Epithelial cell of esophagus (primary cell): ENCODE measurements at regions not wholly inside any gene's neighbourhood (a gene's known extent, or its start where the extent isn't known, plus 50 kb on each side); places are given as distances from the start of the nearest gene placed in this dataset.
"Not testable (repeated sequence)": the region's sequence is repeated elsewhere in the genome, so short reads cannot be mapped to it uniquely, and the experiment has no call there.

Experiments
- DNase-seq: peaks from one replicate; pipeline ENCODE4 v3.0.0; 2010; ENCODE audit warnings: low read depth
- H3K4me3 ChIP-seq: 2 replicates; pipeline ENCODE4 v1.5.1; 2011; ENCODE audit warnings: mild to moderate bottlenecking, low read length, control low read depth
- TF ChIP-seq, protein P1 (sequence below): IDR thresholded peaks from 2 replicates; pipeline ENCODE4 v1.5.1; 2011; ENCODE audit warnings: low read depth, mild to moderate bottlenecking, low read length, control low read depth, inconsistent platforms; ENCODE audit not compliant: insufficient read depth; ENCODE audit errors: missing control alignments

DNA sequence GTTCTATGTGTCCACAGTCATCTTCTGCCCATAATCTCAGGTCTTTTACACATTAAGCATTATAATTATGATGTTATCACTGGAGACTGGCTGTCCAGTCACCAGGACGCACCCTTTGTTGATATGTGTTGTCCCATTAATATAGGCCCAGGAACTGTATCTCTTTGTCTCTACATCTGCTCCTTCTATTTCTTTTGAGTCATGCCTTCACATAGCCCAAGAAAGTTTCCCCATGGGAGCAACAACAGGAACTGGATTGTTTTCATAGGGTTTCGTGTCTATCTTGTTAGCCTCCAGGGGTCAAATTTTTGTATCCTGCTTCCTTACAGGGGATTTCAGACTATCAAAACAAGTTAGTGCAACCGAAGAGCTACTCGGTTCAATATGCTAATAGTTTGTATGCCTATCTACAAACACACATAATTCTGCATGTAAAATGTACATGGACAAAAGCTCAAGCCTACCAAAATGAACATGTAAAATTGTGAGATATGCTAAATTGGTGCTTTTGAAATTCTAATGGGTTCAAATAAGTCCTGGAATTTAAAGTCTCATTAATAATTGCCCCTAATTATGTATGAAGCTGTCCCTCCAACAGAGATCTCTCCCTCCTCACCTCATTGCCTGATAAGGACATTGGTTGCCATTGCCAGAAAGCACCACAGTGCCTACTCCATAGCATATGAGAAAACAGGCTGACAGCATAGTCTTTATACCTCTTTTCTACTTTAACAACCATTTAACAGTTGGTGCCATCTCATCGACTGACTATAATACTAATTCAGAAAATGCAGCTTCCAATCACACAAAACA lies 99.8 kb upstream of the DIO2 start:
- no peak overlapping the region for H3K4me3 ChIP-seq
- TF ChIP-seq, protein P1, sequence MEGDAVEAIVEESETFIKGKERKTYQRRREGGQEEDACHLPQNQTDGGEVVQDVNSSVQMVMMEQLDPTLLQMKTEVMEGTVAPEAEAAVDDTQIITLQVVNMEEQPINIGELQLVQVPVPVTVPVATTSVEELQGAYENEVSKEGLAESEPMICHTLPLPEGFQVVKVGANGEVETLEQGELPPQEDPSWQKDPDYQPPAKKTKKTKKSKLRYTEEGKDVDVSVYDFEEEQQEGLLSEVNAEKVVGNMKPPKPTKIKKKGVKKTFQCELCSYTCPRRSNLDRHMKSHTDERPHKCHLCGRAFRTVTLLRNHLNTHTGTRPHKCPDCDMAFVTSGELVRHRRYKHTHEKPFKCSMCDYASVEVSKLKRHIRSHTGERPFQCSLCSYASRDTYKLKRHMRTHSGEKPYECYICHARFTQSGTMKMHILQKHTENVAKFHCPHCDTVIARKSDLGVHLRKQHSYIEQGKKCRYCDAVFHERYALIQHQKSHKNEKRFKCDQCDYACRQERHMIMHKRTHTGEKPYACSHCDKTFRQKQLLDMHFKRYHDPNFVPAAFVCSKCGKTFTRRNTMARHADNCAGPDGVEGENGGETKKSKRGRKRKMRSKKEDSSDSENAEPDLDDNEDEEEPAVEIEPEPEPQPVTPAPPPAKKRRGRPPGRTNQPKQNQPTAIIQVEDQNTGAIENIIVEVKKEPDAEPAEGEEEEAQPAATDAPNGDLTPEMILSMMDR, result no peak
- DNase-seq, result no peak

DNA sequence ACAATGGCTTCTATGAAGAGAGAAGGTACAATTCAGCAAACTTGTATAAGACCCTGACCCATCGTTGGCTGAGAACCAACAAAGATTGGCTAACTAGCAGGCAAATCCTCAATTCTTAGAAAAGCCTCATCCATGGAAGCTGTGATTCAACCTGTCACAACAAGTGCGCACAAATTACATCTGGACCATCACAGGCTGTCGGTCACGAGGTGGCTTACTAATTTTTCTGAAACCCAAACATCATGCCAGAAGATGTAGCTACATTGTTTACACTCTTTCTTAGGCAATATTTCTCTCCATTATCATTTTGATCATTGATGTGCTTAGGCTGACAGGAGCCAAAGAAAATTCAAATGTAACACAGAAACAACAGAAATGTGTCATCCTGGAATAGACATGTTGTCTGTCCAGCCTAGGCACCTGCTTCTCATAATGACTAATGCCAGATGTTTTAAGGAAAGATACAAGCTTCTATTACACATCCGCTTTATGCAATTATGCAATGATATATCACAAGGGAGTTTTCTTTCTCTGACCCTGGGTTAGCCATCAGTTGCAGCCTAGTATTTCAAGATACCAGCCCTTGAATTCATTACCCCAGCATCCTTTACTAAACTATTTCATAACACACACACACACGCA lies 92.9 kb upstream of the DIO2 start:
- TF ChIP-seq, protein P1, result no peak
- DNase-seq, result peak; percentile 64
- H3K4me3 ChIP-seq, result no peak overlapping the region

DNA sequence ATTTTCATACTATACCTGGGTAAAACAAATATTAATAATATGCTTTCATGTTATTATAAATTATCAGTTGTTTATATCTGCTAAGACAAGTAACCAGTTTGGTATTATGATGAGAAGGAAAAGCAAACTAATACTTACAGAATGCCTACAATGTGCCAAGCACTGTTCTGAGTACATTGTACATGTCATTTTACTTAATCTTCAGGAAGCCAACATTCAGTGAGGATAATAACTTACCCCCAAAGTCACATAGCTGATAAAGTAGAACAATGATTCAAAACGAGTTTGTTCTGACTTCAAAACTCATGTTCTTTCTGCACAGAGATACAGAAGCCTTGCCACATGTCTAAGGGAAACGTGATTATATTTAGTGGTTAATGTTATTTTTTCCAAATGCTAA lies 89.0 kb upstream of the DIO2 start:
- no peak for DNase-seq
- H3K4me3 ChIP-seq, result no peak overlapping the region
- TF ChIP-seq, protein P1, result no peak

DNA sequence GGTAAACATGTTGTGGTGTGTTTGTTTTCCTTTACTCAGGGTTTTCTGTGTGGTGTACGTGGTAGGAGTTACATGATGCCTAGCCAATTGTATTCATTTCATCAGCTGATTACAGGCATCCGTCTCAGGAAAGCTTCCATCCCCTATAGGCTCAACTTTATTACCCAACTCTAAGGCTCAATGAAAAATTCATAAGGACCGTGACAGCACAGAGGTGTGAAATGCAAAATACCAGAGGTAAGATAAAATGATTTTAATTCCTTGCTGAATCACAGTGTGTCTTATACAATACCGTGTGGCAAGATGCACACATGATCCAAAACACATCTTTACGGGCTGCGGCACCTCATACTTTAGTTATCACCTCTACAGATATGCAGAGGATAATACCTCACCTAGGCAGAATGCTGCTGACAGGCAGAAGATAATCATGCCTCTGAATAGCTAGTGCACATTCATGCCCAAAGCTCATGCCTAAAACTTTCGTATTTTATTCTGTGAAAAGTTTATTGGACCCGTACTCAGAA lies 87.2 kb upstream of the DIO2 start:
- no peak overlapping the region for H3K4me3 ChIP-seq
- no peak for DNase-seq
- TF ChIP-seq, protein P1, result no peak

DNA sequence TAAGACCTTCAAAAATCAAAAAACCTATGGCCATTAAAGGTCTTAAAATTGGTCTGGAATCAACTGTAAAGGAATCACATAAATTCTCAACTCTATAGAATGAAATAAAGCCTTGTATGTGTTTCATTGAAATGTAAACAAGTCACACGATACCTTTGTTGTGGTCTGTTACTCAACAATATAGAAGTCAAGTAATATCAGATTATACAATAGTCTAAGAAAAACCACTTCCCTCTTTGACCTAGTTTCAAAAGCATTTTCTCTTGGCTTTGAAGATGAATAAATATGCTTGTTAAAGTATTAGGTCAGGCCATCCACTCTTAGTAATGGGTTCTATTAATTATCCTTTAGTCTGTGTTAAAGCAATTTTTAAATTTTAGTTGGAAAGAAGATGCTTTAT lies 79.8 kb upstream of the DIO2 start:
- TF ChIP-seq, protein P1, result no peak
- H3K4me3 ChIP-seq, result no peak overlapping the region
- DNase-seq, result no peak

DNA sequence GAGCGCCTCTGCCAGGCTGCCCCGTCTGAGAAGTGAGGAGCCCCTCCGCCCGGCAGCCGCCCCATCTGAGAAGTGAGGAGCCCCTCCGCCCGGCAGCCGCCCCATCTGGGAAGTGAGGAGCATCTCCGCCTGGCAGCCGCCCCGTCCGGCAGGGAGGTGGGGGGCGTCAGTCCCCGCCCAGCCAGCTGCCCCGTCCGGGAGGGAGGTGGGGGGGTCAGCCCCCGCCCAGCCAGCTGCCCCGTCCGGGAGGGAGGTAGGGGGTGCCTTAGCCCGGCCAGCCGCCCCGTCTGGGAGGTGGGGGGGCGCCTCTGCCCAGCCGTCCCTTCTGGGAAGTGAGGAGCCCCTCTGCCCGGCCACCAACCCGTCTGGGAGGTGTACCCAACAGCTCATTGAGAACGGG lies 75.4 kb upstream of the DIO2 start:
- not testable (repeated sequence) for DNase-seq, H3K4me3 ChIP-seq

DNA sequence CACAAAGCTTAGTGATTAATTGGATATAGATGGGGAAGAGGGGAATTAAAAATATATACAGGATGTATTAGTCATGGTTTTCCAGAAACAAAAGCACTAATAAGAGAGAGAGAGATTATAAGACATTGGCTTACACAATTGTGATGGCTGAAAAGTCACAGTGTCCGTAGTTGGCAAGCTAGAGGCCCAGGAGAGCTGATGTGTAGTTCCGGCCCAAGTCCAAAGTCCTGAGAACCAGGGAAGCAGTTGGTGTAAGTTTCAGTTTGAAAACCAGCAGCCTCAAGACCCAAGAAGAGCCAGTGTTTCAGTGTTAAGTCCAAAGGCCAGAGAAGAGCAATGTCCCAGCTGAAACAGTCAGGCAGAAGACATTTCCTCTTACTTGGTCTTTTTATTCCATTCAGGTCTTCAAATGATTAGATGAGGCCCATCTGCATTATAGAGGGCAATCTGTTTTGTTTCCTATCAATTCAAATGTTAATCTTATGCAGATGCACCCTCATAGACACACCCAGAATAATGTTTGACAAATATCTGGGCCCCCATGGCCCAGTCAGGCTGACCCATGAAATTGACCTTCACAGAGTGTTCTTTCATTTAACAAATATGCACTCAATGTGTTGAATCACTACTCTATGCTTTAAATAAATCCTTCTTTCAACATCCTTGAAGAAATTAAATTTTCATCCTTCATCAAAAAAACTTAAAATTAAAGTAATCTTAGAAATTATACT lies 67.2 kb upstream of the DIO2 start:
- no peak overlapping the region for H3K4me3 ChIP-seq
- TF ChIP-seq, protein P1, result no peak
- DNase-seq, result no peak
